ENCODE measurements at regions not wholly inside any gene's neighbourhood (a gene's known extent, or its start where the extent isn't known, plus 50 kb on each side); places are given as distances from the start of the nearest gene placed in this dataset.

DNA sequence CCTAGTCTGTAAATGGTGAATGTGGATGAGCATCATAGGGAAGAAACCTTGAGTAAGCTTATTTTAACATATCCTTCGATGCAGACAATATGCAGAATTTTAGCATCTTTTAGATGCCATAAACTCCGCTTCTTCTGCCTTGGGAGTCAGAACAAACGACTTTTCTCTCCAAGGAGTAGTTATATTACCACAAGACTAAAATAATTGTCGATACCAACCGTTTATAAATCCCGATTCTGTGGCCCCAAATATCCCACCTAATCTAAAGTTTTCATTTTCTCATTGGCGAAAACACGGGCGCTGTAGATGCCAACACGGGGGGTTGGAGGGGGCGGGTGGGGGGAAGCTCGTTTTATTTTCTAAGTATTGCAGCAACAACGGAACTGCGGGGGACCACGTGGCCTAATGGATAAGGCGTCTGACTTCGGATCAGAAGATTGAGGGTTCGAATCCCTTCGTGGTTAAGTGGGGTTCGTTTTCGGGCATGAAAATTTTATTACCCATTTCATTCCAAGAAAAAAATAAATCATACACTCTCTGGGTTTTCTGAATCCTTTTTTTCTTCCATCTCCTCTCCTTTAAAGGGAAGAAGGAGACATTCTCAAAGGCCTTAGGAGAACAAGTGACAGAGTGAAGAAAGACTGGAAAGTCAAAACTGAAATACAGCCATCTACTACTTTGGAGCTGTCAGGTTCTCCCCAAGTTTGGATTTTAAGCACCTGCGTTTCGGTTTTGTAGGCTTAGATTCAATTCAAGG lies 65.5 kb upstream of the BTN3A2 start:
- TF ChIP-seq EZH2 (IDR thresholded peaks at IDR 0.05; ENCODE audit: borderline replicate concordance, insufficient read depth, low read depth, low read length, poor library complexity, severe bottlenecking): no peak
- TF ChIP-seq, protein P1, sequence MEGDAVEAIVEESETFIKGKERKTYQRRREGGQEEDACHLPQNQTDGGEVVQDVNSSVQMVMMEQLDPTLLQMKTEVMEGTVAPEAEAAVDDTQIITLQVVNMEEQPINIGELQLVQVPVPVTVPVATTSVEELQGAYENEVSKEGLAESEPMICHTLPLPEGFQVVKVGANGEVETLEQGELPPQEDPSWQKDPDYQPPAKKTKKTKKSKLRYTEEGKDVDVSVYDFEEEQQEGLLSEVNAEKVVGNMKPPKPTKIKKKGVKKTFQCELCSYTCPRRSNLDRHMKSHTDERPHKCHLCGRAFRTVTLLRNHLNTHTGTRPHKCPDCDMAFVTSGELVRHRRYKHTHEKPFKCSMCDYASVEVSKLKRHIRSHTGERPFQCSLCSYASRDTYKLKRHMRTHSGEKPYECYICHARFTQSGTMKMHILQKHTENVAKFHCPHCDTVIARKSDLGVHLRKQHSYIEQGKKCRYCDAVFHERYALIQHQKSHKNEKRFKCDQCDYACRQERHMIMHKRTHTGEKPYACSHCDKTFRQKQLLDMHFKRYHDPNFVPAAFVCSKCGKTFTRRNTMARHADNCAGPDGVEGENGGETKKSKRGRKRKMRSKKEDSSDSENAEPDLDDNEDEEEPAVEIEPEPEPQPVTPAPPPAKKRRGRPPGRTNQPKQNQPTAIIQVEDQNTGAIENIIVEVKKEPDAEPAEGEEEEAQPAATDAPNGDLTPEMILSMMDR (IDR thresholded peaks at IDR 0.05): no peak

Measured in B cell (primary cell).